CD1c-positive myeloid dendritic cell (primary cell): ENCODE measurements at regions not wholly inside any gene's neighbourhood (a gene's known extent, or its start where the extent isn't known, plus 50 kb on each side); places are given as distances from the start of the nearest gene placed in this dataset.

Experiments used
- DNase-seq: peaks from one replicate; pipeline ENCODE4 v3.0.0-alpha.2; 2016; ENCODE audit errors: extremely low spot score

GRCh38 chr9:79013715-79014610, 557.8 kb upstream of the TLE4 start:
- no peak for DNase-seq

GRCh38 chr9:79014929-79015699, 556.7 kb upstream of the TLE4 start:
- DNase-seq: no peak

- no peak for DNase-seq
Measured at GRCh38 chr9:79015951-79016350, 555.8 kb upstream of the TLE4 start.

- no peak for DNase-seq
Measured at GRCh38 chr9:79020276-79020675, 551.5 kb upstream of the TLE4 start.

- DNase-seq: no peak
Measured at GRCh38 chr9:79021084-79021483, 550.7 kb upstream of the TLE4 start.

- DNase-seq: no peak
Measured at GRCh38 chr9:79023134-79023580, 548.6 kb upstream of the TLE4 start.

GRCh38 chr9:79026316-79026715, 545.4 kb upstream of the TLE4 start:
- DNase-seq: no peak

- no peak for DNase-seq
Measured at GRCh38 chr9:79028101-79028500, 543.7 kb upstream of the TLE4 start.

GRCh38 chr9:79034583-79034982, 537.2 kb upstream of the TLE4 start:
- no peak for DNase-seq

- DNase-seq: no peak
Measured at GRCh38 chr9:79037338-79037737, 534.4 kb upstream of the TLE4 start.

GRCh38 chr9:79040671-79041070, 531.1 kb upstream of the TLE4 start:
- no peak for DNase-seq

GRCh38 chr9:79041266-79041665, 530.5 kb upstream of the TLE4 start:
- DNase-seq: no peak

GRCh38 chr9:79043916-79044315, 527.8 kb upstream of the TLE4 start:
- DNase-seq: no peak

- no peak for DNase-seq
Measured at GRCh38 chr9:79046401-79046800, 525.4 kb upstream of the TLE4 start.

GRCh38 chr9:79049371-79049770, 522.4 kb upstream of the TLE4 start:
- DNase-seq: no peak

GRCh38 chr9:79053598-79053997, 518.2 kb upstream of the TLE4 start:
- no peak for DNase-seq

GRCh38 chr9:79054500-79054899, 517.3 kb upstream of the TLE4 start:
- DNase-seq: no peak

- DNase-seq: no peak
Measured at GRCh38 chr9:79056041-79056440, 515.7 kb upstream of the TLE4 start.

- DNase-seq: no peak
Measured at GRCh38 chr9:79057576-79057975, 514.2 kb upstream of the TLE4 start.

GRCh38 chr9:79060766-79061165, 511.0 kb upstream of the TLE4 start:
- DNase-seq: no peak

GRCh38 chr9:79061752-79062616, 509.8 kb upstream of the TLE4 start:
- DNase-seq: no peak

GRCh38 chr9:79073201-79073600, 498.6 kb upstream of the TLE4 start:
- no peak for DNase-seq
